ENCODE measurements at regions not wholly inside any gene's neighbourhood (a gene's known extent, or its start where the extent isn't known, plus 50 kb on each side); places are given as distances from the start of the nearest gene placed in this dataset.

DNA sequence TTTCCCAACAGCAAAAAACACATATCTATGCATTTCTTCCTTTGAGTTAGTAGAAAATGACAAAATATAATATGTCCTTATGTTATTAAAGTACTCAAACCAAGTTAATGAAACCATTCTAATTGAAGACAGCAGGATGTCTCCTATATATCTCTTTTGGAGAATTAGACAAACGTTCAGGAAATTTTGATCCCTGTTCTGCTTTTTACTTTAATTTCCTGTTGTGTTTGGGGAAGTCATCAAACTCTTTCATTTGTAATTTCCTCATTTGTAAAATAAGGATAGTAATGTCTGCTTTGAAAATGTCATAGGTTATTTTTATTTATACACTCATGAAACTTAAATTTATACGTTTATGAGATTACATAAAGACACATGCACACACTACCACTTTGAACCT lies 281.8 kb upstream of the ANO5 start:
- CTCF ChIA-PET (ENCODE audit: low intra/inter-chr PET ratio): no interaction called here

DNA sequence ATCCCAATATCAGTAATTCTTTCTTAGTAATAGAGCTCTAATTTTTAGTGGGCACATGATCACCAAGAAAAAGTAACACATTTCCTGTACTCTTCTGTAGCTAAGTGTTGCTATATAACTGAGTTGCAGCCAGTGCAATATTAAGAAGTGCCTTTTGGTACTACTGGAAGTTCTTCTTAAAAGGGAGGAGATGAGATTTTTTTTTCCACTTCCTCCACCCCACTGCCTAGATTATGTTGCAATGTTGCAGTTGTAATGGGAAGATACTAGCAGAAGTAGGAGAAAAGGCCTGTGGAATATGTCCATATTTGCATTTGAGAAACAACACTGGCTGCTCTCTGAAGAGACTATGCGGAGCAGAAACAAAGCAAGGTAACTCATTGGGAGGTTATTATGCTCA lies 280.6 kb upstream of the ANO5 start:
- no peak overlapping the region for H3K4me2 ChIP-seq (ENCODE audit: insufficient read depth, low read length)
- CTCF ChIA-PET (ENCODE audit: low intra/inter-chr PET ratio): no interaction called here
- H2AFZ ChIP-seq (ENCODE audit: low read depth, low read length): no peak overlapping the region
- H3K27me3 ChIP-seq (ENCODE audit: control insufficient read depth in 2 of 2, insufficient read depth in 2 of 2, low read length in 2 of 2): no peaks in the 10 kb centered on the region
- no peak overlapping the region for H3K27ac ChIP-seq (ENCODE audit: extremely low read depth, low read depth, low read length)
- H3K9me3 ChIP-seq (replicated peaks; ENCODE audit: control insufficient read depth, insufficient read depth, low read depth, low read length): peaks cover 2% of the 10 kb centered on the region; the same call in 1 of the 2 replicates
- no peaks in the 10 kb centered on the region for H3K9me1 ChIP-seq (ENCODE audit: control insufficient read depth, insufficient read depth, low read length)
- TF ChIP-seq PTTG1 (tag; IDR thresholded peaks at IDR 0.05; ENCODE audit: low read depth): no peak
- TF ChIP-seq, protein P1, sequence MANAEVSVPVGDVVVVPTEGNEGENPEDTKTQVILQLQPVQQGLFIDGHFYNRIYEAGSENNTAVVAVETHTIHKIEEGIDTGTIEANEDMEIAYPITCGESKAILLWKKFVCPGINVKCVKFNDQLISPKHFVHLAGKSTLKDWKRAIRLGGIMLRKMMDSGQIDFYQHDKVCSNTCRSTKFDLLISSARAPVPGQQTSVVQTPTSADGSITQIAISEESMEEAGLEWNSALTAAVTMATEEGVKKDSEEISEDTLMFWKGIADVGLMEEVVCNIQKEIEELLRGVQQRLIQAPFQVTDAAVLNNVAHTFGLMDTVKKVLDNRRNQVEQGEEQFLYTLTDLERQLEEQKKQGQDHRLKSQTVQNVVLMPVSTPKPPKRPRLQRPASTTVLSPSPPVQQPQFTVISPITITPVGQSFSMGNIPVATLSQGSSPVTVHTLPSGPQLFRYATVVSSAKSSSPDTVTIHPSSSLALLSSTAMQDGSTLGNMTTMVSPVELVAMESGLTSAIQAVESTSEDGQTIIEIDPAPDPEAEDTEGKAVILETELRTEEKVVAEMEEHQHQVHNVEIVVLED (CRISPR knock-in tag; IDR thresholded peaks at IDR 0.05): no peak
- FAIRE-seq (no peak), DNase-seq (ENCODE audit: extremely low read depth in 1 of 4, low spot score in 3 of 4) (no peak), ATAC-seq (no peak)
- no peaks in the 10 kb centered on the region for H3K36me3 ChIP-seq (ENCODE audit: control insufficient read depth, insufficient read depth, low read length)
- POLR2A ChIA-PET: no interaction called here
- in situ Hi-C loops (cut with MboI): no loop called here
- H3K9ac ChIP-seq (ENCODE audit: insufficient read depth in 1 of 2, low read depth in 2 of 2, low read length in 2 of 2): no peak overlapping the region
- no peaks in the 10 kb centered on the region for H3K4me1 ChIP-seq (replicated peaks in 1 of 2; ENCODE audit: control insufficient read depth in 2 of 2, insufficient read depth in 2 of 2, low read length in 2 of 2)
- H3K79me2 ChIP-seq (ENCODE audit: control insufficient read depth, insufficient read depth, low read length): no peaks in the 10 kb centered on the region
- 18% methylated on average over 1 of the region's 1 CpG for WGBS (ENCODE audit: insufficient coverage, low coverage, missing lambda C conversion rate)
- intact Hi-C loops (cut with micrococcal nuclease): no loop called here
- no peaks in the 10 kb centered on the region for H4K20me1 ChIP-seq (replicated peaks; ENCODE audit: control insufficient read depth, insufficient read depth, low read length)
- BruUV-seq (replicated peaks): no TSS peak
- H3K4me3 ChIP-seq: no peak overlapping the region

More for the DNA sequence above, 281.8 kb upstream of the ANO5 start:
- in situ Hi-C loops (cut with MboI) (no loop called here), intact Hi-C loops (cut with micrococcal nuclease) (no loop called here)
- POLR2A ChIA-PET: no interaction called here
- ATAC-seq: no peak
- BruUV-seq (replicated peaks): no TSS peak
- DNase-seq (ENCODE audit: extremely low read depth in 1 of 4, low spot score in 3 of 4): no peak
- Histone ChIP-seq H3K9me1 (ENCODE audit: control insufficient read depth, insufficient read depth, low read length) (no peaks in the 10 kb centered on the region), H3K9me3 (replicated peaks; ENCODE audit: control insufficient read depth, insufficient read depth, low read depth, low read length) (peaks cover 2% of the 10 kb centered on the region; the same call in 1 of the 2 replicates), H3K4me1 (replicated peaks in 1 of 2; ENCODE audit: control insufficient read depth in 2 of 2, insufficient read depth in 2 of 2, low read length in 2 of 2) (no peaks in the 10 kb centered on the region), H3K79me2 (ENCODE audit: control insufficient read depth, insufficient read depth, low read length) (no peaks in the 10 kb centered on the region), H3K27me3 (ENCODE audit: control insufficient read depth in 2 of 2, insufficient read depth in 2 of 2, low read length in 2 of 2) (no peaks in the 10 kb centered on the region), H3K4me2 (ENCODE audit: insufficient read depth, low read length) (no peak overlapping the region), H4K20me1 (replicated peaks; ENCODE audit: control insufficient read depth, insufficient read depth, low read length) (no peaks in the 10 kb centered on the region), H3K9ac (ENCODE audit: insufficient read depth in 1 of 2, low read depth in 2 of 2, low read length in 2 of 2) (no peak overlapping the region), H2AFZ (ENCODE audit: low read depth, low read length) (no peak overlapping the region), H3K36me3 (ENCODE audit: control insufficient read depth, insufficient read depth, low read length) (no peaks in the 10 kb centered on the region), H3K27ac (ENCODE audit: extremely low read depth, low read depth, low read length) (no peak overlapping the region), H3K4me3 (no peak overlapping the region)
- WGBS (ENCODE audit: insufficient coverage, low coverage, missing lambda C conversion rate): 6% methylated on average over 2 of the region's 2 CpGs
- FAIRE-seq: no peak
- TF ChIP-seq, protein P2, sequence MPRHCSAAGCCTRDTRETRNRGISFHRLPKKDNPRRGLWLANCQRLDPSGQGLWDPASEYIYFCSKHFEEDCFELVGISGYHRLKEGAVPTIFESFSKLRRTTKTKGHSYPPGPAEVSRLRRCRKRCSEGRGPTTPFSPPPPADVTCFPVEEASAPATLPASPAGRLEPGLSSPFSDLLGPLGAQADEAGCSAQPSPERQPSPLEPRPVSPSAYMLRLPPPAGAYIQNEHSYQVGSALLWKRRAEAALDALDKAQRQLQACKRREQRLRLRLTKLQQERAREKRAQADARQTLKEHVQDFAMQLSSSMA (CRISPR knock-in tag; IDR thresholded peaks at IDR 0.05): no peak
- TF ChIP-seq FIP1L1 (IDR thresholded peaks at IDR 0.05; ENCODE audit: low read depth, low read length, poor library complexity, severe bottlenecking): no peak
- TF ChIP-seq WHSC1 (IDR thresholded peaks at IDR 0.05; ENCODE audit: low read length): no peak
- no peak for TF ChIP-seq CHCHD3 (CRISPR knock-in tag; IDR thresholded peaks at IDR 0.05)
- TF ChIP-seq U2AF1 (optimal IDR thresholded peaks at IDR 0.05; ENCODE audit: low read depth, low read length): no peak
- no peak for TF ChIP-seq HDAC2 (IDR thresholded peaks at IDR 0.05)
